K562 (cell line): ENCODE measurements at regions not wholly inside any gene's neighbourhood (a gene's known extent, or its start where the extent isn't known, plus 50 kb on each side); places are given as distances from the start of the nearest gene placed in this dataset.

ENCODE experiments used
- ATAC-seq: fragments of 200-7000 bp; cut with Tn5 transposase; 3 replicates; pipeline ENCODE4 v1.9.1; 2020; ENCODE audit warnings: moderate library complexity
- BruUV-seq: library from RNA; stranded (reverse); fragments of 400-500 nt; replicated peaks from 2 replicates; lab custom pipeline; 2021; lab: Mats Ljungman, UMichigan
- CTCF ChIA-PET: fragments of 300-600 bp; formaldehyde crosslinking; extraction: SDS; loops from one replicate; lab custom pipeline; 2021; ENCODE audit warnings: low intra/inter-chr PET ratio; lab: Yijun Ruan, JAX
- POLR2A ChIA-PET: fragments of 300-600, 350-650 bp; sonication (Branson Sonifier 250); formaldehyde crosslinking; extraction: SDS; loops from one replicate; lab custom pipeline; 2021; ENCODE audit warnings: antibody characterized with exemption, inconsistent platforms; lab: Yijun Ruan, JAX
- DNase-seq, 4 experiments: peaks; one replicate each; pipeline versions ENCODE4 v3.0.0 to v3.0.0-alpha.2; 2011 to 2018; ENCODE audit warnings: low spot score in 3 of 4, mixed read lengths in 3 of 4; ENCODE audit errors: extremely low read depth in 1 of 4
- FAIRE-seq: peaks from 2 replicates; lab custom pipeline; 2011; peaks lifted over from hg19 to GRCh38; lab: Jason Lieb, UNC
- H2AFZ ChIP-seq: 2 replicates; pipeline ENCODE4 v1.6.0; 2011; ENCODE audit warnings: low read depth, low read length, control low read depth, inconsistent platforms
- H3K27ac ChIP-seq: fragments of 200-600 bp; 3 replicates; pipeline ENCODE4 v1.8.0; 2011; ENCODE audit warnings: low read depth, mild to moderate bottlenecking, control low read depth, inconsistent platforms, low read length, moderate library complexity, mixed read lengths; ENCODE audit errors: extremely low read depth
- H3K27me3 ChIP-seq, 2 experiments: fragments of 300-600 bp in 1 of 2; 2 replicates in 1 of 2; 3 replicates in 1 of 2; pipeline versions ENCODE4 v1.6.0 to v1.8.0; 2011; ENCODE audit warnings: inconsistent platforms in 2 of 2, low read length in 2 of 2, mild to moderate bottlenecking in 1 of 2, mixed read lengths in 1 of 2, moderate library complexity in 1 of 2; ENCODE audit not compliant: control insufficient read depth in 2 of 2, insufficient read depth in 2 of 2
- H3K36me3 ChIP-seq: fragments of 300-600 bp; 3 replicates; pipeline ENCODE4 v1.8.0; 2011; ENCODE audit warnings: mild to moderate bottlenecking, low read length, inconsistent platforms; ENCODE audit not compliant: control insufficient read depth, insufficient read depth
- H3K4me1 ChIP-seq, 2 experiments: fragments of 200-600 bp in 1 of 2; replicated peaks in 1 of 2; 2 replicates in 1 of 2; 3 replicates in 1 of 2; pipeline versions ENCODE4 v1.5.1 to v1.8.0; 2011; ENCODE audit warnings: inconsistent platforms in 2 of 2, low read length in 2 of 2, mild to moderate bottlenecking in 1 of 2, mixed read lengths in 1 of 2, moderate library complexity in 1 of 2; ENCODE audit not compliant: control insufficient read depth in 2 of 2, insufficient read depth in 2 of 2
- H3K4me2 ChIP-seq: 2 replicates; pipeline ENCODE4 v1.6.1; 2011; ENCODE audit warnings: low read length, control low read depth, inconsistent platforms, mixed read lengths; ENCODE audit not compliant: insufficient read depth
- H3K4me3 ChIP-seq: fragments of 200-600 bp; sonication (generic), shearing (Covaris generic); 2 replicates; pipeline ENCODE4 v1.5.1; 2016; ENCODE audit warnings: control low read depth, inconsistent platforms
- H3K79me2 ChIP-seq: fragments of 200-600 bp; 3 replicates; pipeline ENCODE4 v1.8.0; 2011; ENCODE audit warnings: low read length, inconsistent platforms; ENCODE audit not compliant: control insufficient read depth, insufficient read depth
- H3K9ac ChIP-seq, 2 experiments: 2 replicates each; pipeline versions ENCODE4 v1.6.0 to v1.6.1; 2011; ENCODE audit warnings: low read depth in 2 of 2, low read length in 2 of 2, control low read depth in 1 of 2, inconsistent platforms in 1 of 2, mild to moderate bottlenecking in 1 of 2, mixed read lengths in 1 of 2; ENCODE audit not compliant: insufficient read depth in 1 of 2
- H3K9me1 ChIP-seq: one replicate; pipeline ENCODE4 v1.6.0; 2011; ENCODE audit warnings: inconsistent platforms, mild to moderate bottlenecking, low read length, moderate library complexity; ENCODE audit not compliant: control insufficient read depth, insufficient read depth
- H3K9me3 ChIP-seq: replicated peaks from 2 replicates; pipeline ENCODE4 v1.5.1; 2011; ENCODE audit warnings: low read depth, low read length, inconsistent platforms; ENCODE audit not compliant: control insufficient read depth, insufficient read depth
- H4K20me1 ChIP-seq: replicated peaks from 2 replicates; pipeline ENCODE4 v1.6.1; 2011; ENCODE audit warnings: low read length, inconsistent platforms, mixed read lengths; ENCODE audit not compliant: control insufficient read depth, insufficient read depth
- BRD4 ChIP-seq: fragments of 200-600 bp; sonication (generic); IDR thresholded peaks from 2 replicates; pipeline ENCODE4 v1.6.1; 2017; ENCODE audit warnings: inconsistent platforms
- CBX1 ChIP-seq: sonication (generic); IDR thresholded peaks from 2 replicates; pipeline ENCODE4 v1.6.1; 2016; ENCODE audit warnings: antibody characterized with exemption, low read depth, mild to moderate bottlenecking
- CBX5 ChIP-seq: IDR thresholded peaks from 2 replicates; pipeline ENCODE4 v1.6.1; 2014; ENCODE audit warnings: low read depth, borderline replicate concordance
- FOXP1 ChIP-seq: sonication (generic); formaldehyde crosslinking; IDR thresholded peaks from 2 replicates; pipeline ENCODE4 v1.8.0; 2022; ENCODE audit warnings: mild to moderate bottlenecking, missing genetic modification reagents
- GATA2 ChIP-seq: sonication (generic); formaldehyde crosslinking; IDR thresholded peaks from 2 replicates; pipeline ENCODE4 v1.4.0; 2020; ENCODE audit warnings: mild to moderate bottlenecking, missing genetic modification reagents
- OTX1 ChIP-seq: fragments of 450-650 bp; formaldehyde crosslinking; IDR thresholded peaks from 2 replicates; pipeline ENCODE4 v1.4.0; 2022; ENCODE audit warnings: mild to moderate bottlenecking
- PHF20 ChIP-seq: fragments of 450-650 bp; IDR thresholded peaks from 2 replicates; pipeline ENCODE4 v1.6.1; 2018; ENCODE audit not compliant: partially characterized antibody
- RFX7 ChIP-seq: fragments of 250-450 bp; sonication (Bioruptor Pico); IDR thresholded peaks from 2 replicates; pipeline ENCODE4 v1.5.1; 2021; ENCODE audit warnings: mild to moderate bottlenecking
- STAG1 ChIP-seq: sonication (generic); formaldehyde crosslinking; IDR thresholded peaks from 2 replicates; pipeline ENCODE4 v1.5.0; 2020; ENCODE audit warnings: missing genetic modification reagents, borderline replicate concordance
- TAF1 ChIP-seq: IDR thresholded peaks from 2 replicates; pipeline ENCODE4 v1.6.1; 2011; ENCODE audit warnings: mild to moderate bottlenecking, low read length, moderate library complexity; ENCODE audit not compliant: insufficient read depth, control insufficient read depth, severe bottlenecking; ENCODE audit errors: extremely low read depth
- TBL1XR1 ChIP-seq, 2 experiments: IDR thresholded peaks; 2 replicates each; pipeline ENCODE4 v1.6.1; 2012; ENCODE audit warnings: improper control_type of control experiment in 2 of 2, low read length in 2 of 2, mild to moderate bottlenecking in 1 of 2
- THRAP3 ChIP-seq: fragments of 450-650 bp; IDR thresholded peaks from 2 replicates; pipeline ENCODE4 v1.6.1; 2016; ENCODE audit warnings: mild to moderate bottlenecking, inconsistent platforms, borderline replicate concordance
- ZFX ChIP-seq: sonication (generic); formaldehyde crosslinking; IDR thresholded peaks from 2 replicates; pipeline ENCODE4 v1.8.0; 2022; ENCODE audit warnings: mild to moderate bottlenecking, missing genetic modification reagents, moderate library complexity
- ZNF324 ChIP-seq: fragments of 250-450 bp; sonication (Bioruptor Pico); IDR thresholded peaks from 2 replicates; pipeline ENCODE4 v1.4.0; 2020; ENCODE audit warnings: mild to moderate bottlenecking
- ZNF57 ChIP-seq: fragments of 450-650 bp; formaldehyde crosslinking; IDR thresholded peaks from 2 replicates; pipeline ENCODE4 v1.4.0; 2020; ENCODE audit warnings: mild to moderate bottlenecking, moderate library complexity
- ZNF707 ChIP-seq: fragments of 250-450 bp; sonication (Bioruptor Pico); conservative IDR thresholded peaks from 2 replicates; pipeline ENCODE4 v1.8.0; 2022; ENCODE audit warnings: inconsistent platforms, mild to moderate bottlenecking, moderate library complexity
- ZNF778 ChIP-seq: fragments of 450-650 bp; formaldehyde crosslinking; IDR thresholded peaks from 2 replicates; pipeline ENCODE4 v1.4.0; 2020; ENCODE audit warnings: mild to moderate bottlenecking, moderate library complexity
- WGBS: fragments of 100-300 bp; shearing (Covaris generic); methylation state at CpG from one replicate; pipeline ENCODE4 v1.1.6; 2016; ENCODE audit warnings: low coverage, mixed read lengths; ENCODE audit not compliant: insufficient coverage; ENCODE audit errors: missing lambda C conversion rate; 5-methylcytosine and 5-hydroxymethylcytosine counted together
- in situ Hi-C: fragments of 300-500 bp; cut with MboI; formaldehyde crosslinking; loops from 4 replicates; pipeline ENCODE4 v1.15.0; 2018; ENCODE audit warnings: inconsistent platforms, mixed read lengths
- intact Hi-C: fragments of 100-400 bp; cut with micrococcal nuclease; formaldehyde crosslinking; loops from 2 replicates; pipeline ENCODE4 v1.14.2; 2022
- TF ChIP-seq, protein P1 (sequence below): fragments of 450-650 bp; formaldehyde crosslinking; IDR thresholded peaks from 2 replicates; pipeline ENCODE4 v1.4.0; 2020; ENCODE audit warnings: mild to moderate bottlenecking, moderate library complexity
- TF ChIP-seq, protein P2 (sequence below): sonication (generic); formaldehyde crosslinking; IDR thresholded peaks from 2 replicates; pipeline ENCODE4 v1.4.0; 2020; ENCODE audit warnings: mild to moderate bottlenecking, missing genetic modification reagents

DNA sequence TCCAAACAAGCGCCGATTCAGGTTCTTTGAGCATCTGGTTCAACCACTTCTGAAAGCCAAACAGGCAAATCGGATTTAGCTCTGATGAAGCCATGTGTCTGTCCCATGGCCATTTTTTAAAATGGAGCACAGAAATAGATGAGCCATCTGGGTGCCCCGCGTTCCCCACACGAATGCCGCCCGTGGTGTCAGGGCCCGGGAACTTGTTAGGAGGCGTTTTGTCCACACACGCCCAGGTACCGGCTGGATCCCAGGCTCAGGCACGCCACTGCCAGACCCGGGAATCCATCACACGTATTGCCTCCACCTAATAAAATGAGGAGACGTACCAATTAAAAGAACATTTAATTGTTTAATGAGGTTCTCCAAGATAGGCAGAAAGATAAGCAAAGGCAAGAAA is 374.4 kb upstream of the SALL3 start:
- Histone ChIP-seq H3K36me3 (no peaks in the 10 kb centered on the region), H3K9ac (no peak overlapping the region), H3K4me1 (no peaks in the 10 kb centered on the region), H3K27me3 (peaks cover 3 to 41% of the 10 kb centered on the region in 2 experiments; a peak in 4 of 5 replicates)
- DNase-seq: no peak
- BruUV-seq: no TSS peak
- FAIRE-seq: no peak
- in situ Hi-C loops: no loop called here
- intact Hi-C loops: no loop called here
- TF ChIP-seq OTX1 (CRISPR knock-in tag) (no peak), ZNF324 (CRISPR knock-in tag) (no peak), CBX1 (no peak), THRAP3 (no peak), FOXP1 (no peak), STAG1 (CRISPR knock-in tag) (no peak), ZNF57 (no peak), CBX5 (no peak), ZNF707 (CRISPR knock-in tag) (no peak), GATA2 (no peak), TAF1 (no peak), TBL1XR1 (IDR thresholded peaks at IDR 0.05; ENCODE audit: low read length in 2 of 2) (no peak), RFX7 (CRISPR knock-in tag) (no peak), ZFX (CRISPR knock-in tag) (no peak), BRD4 (no peak), PHF20 (no peak), ZNF778 (CRISPR knock-in tag) (no peak)
- TF ChIP-seq, protein P1, sequence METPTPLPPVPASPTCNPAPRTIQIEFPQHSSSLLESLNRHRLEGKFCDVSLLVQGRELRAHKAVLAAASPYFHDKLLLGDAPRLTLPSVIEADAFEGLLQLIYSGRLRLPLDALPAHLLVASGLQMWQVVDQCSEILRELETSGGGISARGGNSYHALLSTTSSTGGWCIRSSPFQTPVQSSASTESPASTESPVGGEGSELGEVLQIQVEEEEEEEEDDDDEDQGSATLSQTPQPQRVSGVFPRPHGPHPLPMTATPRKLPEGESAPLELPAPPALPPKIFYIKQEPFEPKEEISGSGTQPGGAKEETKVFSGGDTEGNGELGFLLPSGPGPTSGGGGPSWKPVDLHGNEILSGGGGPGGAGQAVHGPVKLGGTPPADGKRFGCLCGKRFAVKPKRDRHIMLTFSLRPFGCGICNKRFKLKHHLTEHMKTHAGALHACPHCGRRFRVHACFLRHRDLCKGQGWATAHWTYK (CRISPR knock-in tag): no peak
- TF ChIP-seq, protein P2, sequence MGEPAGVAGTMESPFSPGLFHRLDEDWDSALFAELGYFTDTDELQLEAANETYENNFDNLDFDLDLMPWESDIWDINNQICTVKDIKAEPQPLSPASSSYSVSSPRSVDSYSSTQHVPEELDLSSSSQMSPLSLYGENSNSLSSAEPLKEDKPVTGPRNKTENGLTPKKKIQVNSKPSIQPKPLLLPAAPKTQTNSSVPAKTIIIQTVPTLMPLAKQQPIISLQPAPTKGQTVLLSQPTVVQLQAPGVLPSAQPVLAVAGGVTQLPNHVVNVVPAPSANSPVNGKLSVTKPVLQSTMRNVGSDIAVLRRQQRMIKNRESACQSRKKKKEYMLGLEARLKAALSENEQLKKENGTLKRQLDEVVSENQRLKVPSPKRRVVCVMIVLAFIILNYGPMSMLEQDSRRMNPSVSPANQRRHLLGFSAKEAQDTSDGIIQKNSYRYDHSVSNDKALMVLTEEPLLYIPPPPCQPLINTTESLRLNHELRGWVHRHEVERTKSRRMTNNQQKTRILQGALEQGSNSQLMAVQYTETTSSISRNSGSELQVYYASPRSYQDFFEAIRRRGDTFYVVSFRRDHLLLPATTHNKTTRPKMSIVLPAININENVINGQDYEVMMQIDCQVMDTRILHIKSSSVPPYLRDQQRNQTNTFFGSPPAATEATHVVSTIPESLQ: no peak
- TF ChIP-seq, all 486 proteins: peak for 0
- ChIA-PET POLR2A (no interaction called here), CTCF (no interaction called here)
- Histone ChIP-seq H3K27ac (no peak overlapping the region), H2AFZ (no peak overlapping the region), H3K9me3 (no peaks in the 10 kb centered on the region), H3K79me2 (no peaks in the 10 kb centered on the region), H4K20me1 (no peaks in the 10 kb centered on the region), H3K4me2 (no peak overlapping the region), H3K4me3 (no peak overlapping the region), H3K9me1 (no peaks in the 10 kb centered on the region)
- WGBS: 8% methylated on average over 14 of the region's 16 CpGs
- ATAC-seq: no peak
